GM12878 (cell line): ENCODE measurements at regions not wholly inside any gene's neighbourhood (a gene's known extent, or its start where the extent isn't known, plus 50 kb on each side); places are given as distances from the start of the nearest gene placed in this dataset.

Source experiments
- CREM ChIP-seq: IDR thresholded peaks from 2 replicates; pipeline ENCODE4 v1.6.1; 2014; ENCODE audit warnings: antibody characterized with exemption, low read depth
- TF ChIP-seq, protein P1 (sequence below): IDR thresholded peaks from 2 replicates; pipeline ENCODE4 v1.6.1; 2012; ENCODE audit warnings: low read depth, low read length, improper control_type of control experiment

DNA sequence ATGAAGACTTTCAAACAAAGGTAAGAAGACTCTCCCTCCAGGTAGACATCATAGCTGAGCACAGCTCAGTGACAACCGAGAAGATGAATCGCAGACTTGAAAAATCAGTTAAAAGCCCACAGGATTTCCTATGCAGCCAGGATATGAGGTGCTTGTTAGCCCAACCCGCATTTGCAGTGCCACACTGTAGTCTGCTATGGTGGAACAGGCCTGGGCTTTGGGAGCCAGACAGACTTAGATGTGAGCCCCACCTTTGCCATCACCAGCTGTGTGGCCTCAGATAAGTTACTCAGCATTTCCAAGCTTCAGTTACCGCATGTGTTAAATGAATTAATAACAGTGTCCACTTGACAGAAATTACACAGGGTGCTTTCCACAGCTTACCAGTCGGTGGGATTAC lies 204.4 kb upstream of the HS3ST3A1 start:
- TF ChIP-seq, protein P1, sequence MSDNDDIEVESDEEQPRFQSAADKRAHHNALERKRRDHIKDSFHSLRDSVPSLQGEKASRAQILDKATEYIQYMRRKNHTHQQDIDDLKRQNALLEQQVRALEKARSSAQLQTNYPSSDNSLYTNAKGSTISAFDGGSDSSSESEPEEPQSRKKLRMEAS, result no peak
- no peak for TF ChIP-seq CREM
